Suprapubic skin (tissue), 4 donors: ENCODE measurements at regions not wholly inside any gene's neighbourhood (a gene's known extent, or its start where the extent isn't known, plus 50 kb on each side); places are given as distances from the start of the nearest gene placed in this dataset.

Experiments
- EP300 ChIP-seq: sonication (generic); formaldehyde crosslinking; IDR thresholded peaks from one replicate; pipeline ENCODE4 v1.6.1; 2017; ENCODE audit warnings: antibody characterized with exemption
- POLR2A ChIP-seq, 2 donors: fragments of 450-650 bp; IDR thresholded peaks; one replicate each; pipeline ENCODE4 v1.6.1; 2017; ENCODE audit warnings: antibody characterized with exemption in 2 of 2, mild to moderate bottlenecking in 2 of 2, moderate library complexity in 2 of 2
- POLR2AphosphoS5 ChIP-seq, 3 donors: sonication (generic); formaldehyde crosslinking; IDR thresholded peaks; one replicate each; pipeline ENCODE4 v1.6.1; 2017; ENCODE audit warnings: antibody characterized with exemption in 3 of 3
- TF ChIP-seq, protein P1 (sequence below), 2 donors: fragments of 200-600 bp in 1 of 2; fragments of 450-650 bp in 1 of 2; sonication (generic) in 1 of 2; IDR thresholded peaks; one replicate each; pipeline ENCODE4 v1.5.1; 2016 to 2019; ENCODE audit warnings: antibody characterized with exemption in 2 of 2, mild to moderate bottlenecking in 1 of 2, moderate library complexity in 1 of 2

DNA sequence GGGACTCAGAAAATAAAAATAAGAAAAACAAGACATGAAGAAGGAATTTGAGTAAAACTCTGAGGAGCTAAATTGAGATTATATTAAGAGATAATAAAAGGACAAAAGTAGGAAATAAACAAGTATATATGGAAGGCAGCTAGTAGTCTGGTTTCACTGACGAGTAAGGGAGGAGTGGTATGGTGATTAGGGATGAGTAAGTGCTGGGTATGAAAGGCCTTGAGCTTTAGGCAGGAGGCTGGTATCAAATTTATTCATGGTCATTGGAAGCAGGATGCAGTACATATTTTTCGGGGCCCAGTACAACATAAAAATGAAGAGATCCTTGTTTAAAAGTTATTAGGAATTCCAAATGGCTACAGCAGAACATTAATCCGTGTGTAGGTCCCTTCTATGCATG, 789.7 kb upstream of the PRMT6 start:
- TF ChIP-seq POLR2A (IDR thresholded peaks at IDR 0.05), result no peak
- TF ChIP-seq, protein P1, sequence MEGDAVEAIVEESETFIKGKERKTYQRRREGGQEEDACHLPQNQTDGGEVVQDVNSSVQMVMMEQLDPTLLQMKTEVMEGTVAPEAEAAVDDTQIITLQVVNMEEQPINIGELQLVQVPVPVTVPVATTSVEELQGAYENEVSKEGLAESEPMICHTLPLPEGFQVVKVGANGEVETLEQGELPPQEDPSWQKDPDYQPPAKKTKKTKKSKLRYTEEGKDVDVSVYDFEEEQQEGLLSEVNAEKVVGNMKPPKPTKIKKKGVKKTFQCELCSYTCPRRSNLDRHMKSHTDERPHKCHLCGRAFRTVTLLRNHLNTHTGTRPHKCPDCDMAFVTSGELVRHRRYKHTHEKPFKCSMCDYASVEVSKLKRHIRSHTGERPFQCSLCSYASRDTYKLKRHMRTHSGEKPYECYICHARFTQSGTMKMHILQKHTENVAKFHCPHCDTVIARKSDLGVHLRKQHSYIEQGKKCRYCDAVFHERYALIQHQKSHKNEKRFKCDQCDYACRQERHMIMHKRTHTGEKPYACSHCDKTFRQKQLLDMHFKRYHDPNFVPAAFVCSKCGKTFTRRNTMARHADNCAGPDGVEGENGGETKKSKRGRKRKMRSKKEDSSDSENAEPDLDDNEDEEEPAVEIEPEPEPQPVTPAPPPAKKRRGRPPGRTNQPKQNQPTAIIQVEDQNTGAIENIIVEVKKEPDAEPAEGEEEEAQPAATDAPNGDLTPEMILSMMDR (IDR thresholded peaks at IDR 0.05), result no peak
- TF ChIP-seq EP300, result no peak
- TF ChIP-seq POLR2AphosphoS5 (IDR thresholded peaks at IDR 0.05), result no peak
